ENCODE measurements at regions not wholly inside any gene's neighbourhood (a gene's known extent, or its start where the extent isn't known, plus 50 kb on each side); places are given as distances from the start of the nearest gene placed in this dataset.
"Not testable (repeated sequence)": the region's sequence is repeated elsewhere in the genome, so short reads cannot be mapped to it uniquely, and the experiment has no call there.

- DNase-seq (ENCODE audit: low read depth) = no peak
- TF ChIP-seq CTCF (IDR thresholded peaks at IDR 0.05; ENCODE audit: insufficient read depth, low read depth, low read length) = no peak
- H3K4me3 ChIP-seq (ENCODE audit: low read depth, low read length) = no peak overlapping the region
Measured at GRCh38 chr11:97060184-97060583, 670.4 kb downstream of the JRKL start.

GRCh38 chr11:97069160-97069559, 679.3 kb downstream of the JRKL start:
- H3K4me3 ChIP-seq (ENCODE audit: low read depth, low read length) = no peak overlapping the region
- no peak for TF ChIP-seq CTCF (IDR thresholded peaks at IDR 0.05; ENCODE audit: insufficient read depth, low read depth, low read length)
- DNase-seq (ENCODE audit: low read depth) = no peak

- TF ChIP-seq CTCF (IDR thresholded peaks at IDR 0.05; ENCODE audit: insufficient read depth, low read depth, low read length) = no peak
- no peak for DNase-seq (ENCODE audit: low read depth)
- H3K4me3 ChIP-seq (ENCODE audit: low read depth, low read length) = no peak overlapping the region
Measured at GRCh38 chr11:97072420-97072819, 682.6 kb downstream of the JRKL start.

GRCh38 chr11:97076666-97077065, 686.9 kb downstream of the JRKL start:
- not testable (repeated sequence) for DNase-seq (ENCODE audit: low read depth)

GRCh38 chr11:97078443-97078842, 688.6 kb downstream of the JRKL start:
- no peak for TF ChIP-seq CTCF (IDR thresholded peaks at IDR 0.05; ENCODE audit: insufficient read depth, low read depth, low read length)
- DNase-seq (ENCODE audit: low read depth) = no peak
- no peak overlapping the region for H3K4me3 ChIP-seq (ENCODE audit: low read depth, low read length)

More at GRCh38 chr11:97076666-97077065, 686.9 kb downstream of the JRKL start:
- H3K4me3 ChIP-seq (ENCODE audit: low read depth, low read length) = not testable (repeated sequence)

GRCh38 chr11:97079244-97079643, 689.4 kb downstream of the JRKL start:
- DNase-seq (ENCODE audit: low read depth) = no peak
- H3K4me3 ChIP-seq (ENCODE audit: low read depth, low read length) = no peak overlapping the region
- TF ChIP-seq CTCF (IDR thresholded peaks at IDR 0.05; ENCODE audit: insufficient read depth, low read depth, low read length) = no peak

GRCh38 chr11:97087419-97087818, 697.6 kb downstream of the JRKL start:
- H3K4me3 ChIP-seq (ENCODE audit: low read depth, low read length) = no peak overlapping the region
- DNase-seq (ENCODE audit: low read depth) = no peak
- no peak for TF ChIP-seq CTCF (IDR thresholded peaks at IDR 0.05; ENCODE audit: insufficient read depth, low read depth, low read length)

Data from fibroblast of villous mesenchyme (primary cell).